Endothelial cell of umbilical vein (primary cell): ENCODE measurements at regions not wholly inside any gene's neighbourhood (a gene's known extent, or its start where the extent isn't known, plus 50 kb on each side); places are given as distances from the start of the nearest gene placed in this dataset.
A peak's percentile ranks its signal among the peaks of the same experiment; 100 is the strongest.

Experiments
- BruUV-seq: library from RNA; stranded (reverse); fragments of 400-500 nt; replicated peaks from 2 replicates; lab custom pipeline; 2021; lab: Mats Ljungman, UMichigan
- CTCF ChIA-PET: fragments of 300-600, 350-600 bp; sonication (Branson Sonifier 250); formaldehyde crosslinking; loops from one replicate; lab custom pipeline; 2021; ENCODE audit warnings: antibody characterized with exemption, inconsistent platforms; lab: Charles Lee
- POLR2A ChIA-PET: fragments of 300-600, 350-600 bp; sonication (Branson Sonifier 250); formaldehyde crosslinking; loops from one replicate; lab custom pipeline; 2021; ENCODE audit warnings: antibody characterized with exemption, inconsistent platforms; lab: Charles Lee
- DNase-seq: peaks from one replicate; pipeline ENCODE4 v3.0.0-alpha.2; 2011; ENCODE audit warnings: low read depth, low spot score
- FAIRE-seq: peaks from 2 replicates; lab custom pipeline; 2011; peaks lifted over from hg19 to GRCh38; lab: Jason Lieb, UNC
- H2AFZ ChIP-seq: 2 replicates; pipeline ENCODE4 v1.6.0; 2012; ENCODE audit warnings: low read depth, low read length, control low read depth, inconsistent platforms
- H3K27ac ChIP-seq: 2 replicates; pipeline ENCODE4 v1.5.1; 2011; ENCODE audit warnings: low read depth, mild to moderate bottlenecking, control low read depth, low read length, moderate library complexity; ENCODE audit not compliant: insufficient read depth
- H3K27me3 ChIP-seq, 2 experiments: 2 replicates each; pipeline versions ENCODE4 v1.6.0 to v1.6.1; 2011; ENCODE audit warnings: low read length in 2 of 2, mixed read lengths in 1 of 2; ENCODE audit not compliant: control insufficient read depth in 2 of 2, insufficient read depth in 2 of 2
- H3K36me3 ChIP-seq, 2 experiments: 2 replicates in 1 of 2; 3 replicates in 1 of 2; pipeline ENCODE4 v1.5.1; 2011; ENCODE audit warnings: low read length in 2 of 2, mild to moderate bottlenecking in 1 of 2, moderate library complexity in 1 of 2; ENCODE audit not compliant: control insufficient read depth in 2 of 2, insufficient read depth in 2 of 2; ENCODE audit errors: extremely low read depth in 1 of 2
- H3K4me1 ChIP-seq: 3 replicates; pipeline ENCODE4 v1.5.1; 2011; ENCODE audit warnings: mild to moderate bottlenecking, low read length; ENCODE audit not compliant: control insufficient read depth, insufficient read depth; ENCODE audit errors: extremely low read depth
- H3K4me2 ChIP-seq: 2 replicates; pipeline ENCODE4 v1.6.1; 2011; ENCODE audit warnings: low read length, control low read depth, mixed read lengths; ENCODE audit not compliant: insufficient read depth
- H3K4me3 ChIP-seq, 3 experiments: fragments of 200-600 bp in 1 of 3; sonication (generic), shearing (Covaris generic) in 1 of 3; replicated peaks in 1 of 3; 2 replicates each; pipeline ENCODE4 v1.5.1; 2011 to 2016; ENCODE audit warnings: control low read depth in 3 of 3, low read length in 3 of 3, mild to moderate bottlenecking in 2 of 3, inconsistent platforms in 1 of 3, low read depth in 1 of 3, moderate library complexity in 1 of 3; ENCODE audit not compliant: insufficient read depth in 1 of 3
- H3K79me2 ChIP-seq: 2 replicates; pipeline ENCODE4 v1.6.0; 2012; ENCODE audit warnings: low read length, inconsistent platforms; ENCODE audit not compliant: control insufficient read depth, insufficient read depth
- H3K9ac ChIP-seq: replicated peaks from 2 replicates; pipeline ENCODE3; 2011; ENCODE audit warnings: low read length, control low read depth; ENCODE audit not compliant: insufficient read depth; ENCODE audit errors: extremely low read depth
- H3K9me1 ChIP-seq: replicated peaks from 3 replicates; pipeline ENCODE4 v1.6.0; 2011; ENCODE audit warnings: mild to moderate bottlenecking, low read length; ENCODE audit not compliant: control insufficient read depth, insufficient read depth; ENCODE audit errors: extremely low read depth
- H3K9me3 ChIP-seq: replicated peaks from 2 replicates; pipeline ENCODE4 v1.5.1; 2012; ENCODE audit warnings: low read length, inconsistent platforms; ENCODE audit not compliant: control insufficient read depth, insufficient read depth
- H4K20me1 ChIP-seq: replicated peaks from 2 replicates; pipeline ENCODE3; 2011; ENCODE audit warnings: mild to moderate bottlenecking, low read length; ENCODE audit not compliant: control insufficient read depth, insufficient read depth; ENCODE audit errors: extremely low read depth
- CTCF ChIP-seq, 2 donors: IDR thresholded peaks; 1 replicate in 1 of 2; 2 replicates in 1 of 2; pipeline ENCODE4 v1.5.1; 2011; ENCODE audit warnings: low read length in 2 of 2, mild to moderate bottlenecking in 2 of 2, moderate library complexity in 2 of 2, control low read depth in 1 of 2, inconsistent platforms in 1 of 2, low read depth in 1 of 2; ENCODE audit not compliant: insufficient read depth in 1 of 2; ENCODE audit errors: extremely low read depth in 1 of 2
- EZH2 ChIP-seq: IDR thresholded peaks from 2 replicates; pipeline ENCODE4 v1.6.1; 2012; ENCODE audit warnings: borderline replicate concordance, low read depth, mild to moderate bottlenecking, moderate library complexity, low read length, inconsistent platforms; ENCODE audit not compliant: severe bottlenecking
- FOS ChIP-seq: IDR thresholded peaks from 2 replicates; pipeline ENCODE4 v1.6.1; 2011; ENCODE audit warnings: mild to moderate bottlenecking, low read length, moderate library complexity, borderline replicate concordance; ENCODE audit not compliant: insufficient read depth
- GATA2 ChIP-seq: IDR thresholded peaks from 2 replicates; pipeline ENCODE4 v1.7.0; 2011; ENCODE audit warnings: low read depth, mild to moderate bottlenecking, moderate library complexity, mixed read lengths, low read length; ENCODE audit not compliant: insufficient read length, insufficient read depth
- JUN ChIP-seq: IDR thresholded peaks from 2 replicates; pipeline ENCODE4 v1.6.1; 2011; ENCODE audit warnings: borderline replicate concordance, low read depth; ENCODE audit not compliant: insufficient read length, insufficient read depth
- MAX ChIP-seq: IDR thresholded peaks from 2 replicates; pipeline ENCODE4 v1.6.1; 2011; ENCODE audit not compliant: insufficient read depth, insufficient read length
- MYC ChIP-seq: IDR thresholded peaks from one replicate; pipeline ENCODE4 v1.6.1; 2011; ENCODE audit warnings: mild to moderate bottlenecking, low read depth, low read length
- POLR2A ChIP-seq: IDR thresholded peaks from 2 replicates; pipeline ENCODE4 v1.6.1; 2012; ENCODE audit warnings: low read depth, mild to moderate bottlenecking, control low read depth, low read length
- POLR2AphosphoS5 ChIP-seq: IDR thresholded peaks from 2 replicates; pipeline ENCODE4 v1.6.1; 2012; ENCODE audit warnings: low read depth, mild to moderate bottlenecking, control low read depth, low read length, moderate library complexity; ENCODE audit not compliant: insufficient read depth
- dilution Hi-C: fragments of 300-500 bp; cut with MboI; formaldehyde crosslinking; loops from one replicate; pipeline ENCODE4 v1.15.0; 2019; ENCODE audit warnings: low sequenced_read_pairs; ENCODE audit not compliant: extremely low pct_ligation_motif_present
- intact Hi-C: fragments of 100-400 bp; cut with micrococcal nuclease; formaldehyde crosslinking; loops from one replicate; pipeline ENCODE4 v1.10.0; 2022

- BruUV-seq = no TSS peak
- Histone ChIP-seq H3K27me3 (no peaks in the 10 kb centered on the region), H3K27ac (no peak overlapping the region), H3K9me1 (no peaks in the 10 kb centered on the region), H3K4me2 (no peak overlapping the region), H3K4me1 (no peaks in the 10 kb centered on the region), H3K4me3 (no peak overlapping the region), H3K9ac (no peak overlapping the region), H3K9me3 (no peaks in the 10 kb centered on the region), H3K36me3 (no peaks in the 10 kb centered on the region), H4K20me1 (no peaks in the 10 kb centered on the region), H2AFZ (no peak overlapping the region), H3K79me2 (no peaks in the 10 kb centered on the region)
- TF ChIP-seq POLR2A (no peak), FOS (peak; percentile 62), EZH2 (no peak)
- no peak for DNase-seq
- FAIRE-seq = no peak
- intact Hi-C loops = no loop called here
- CTCF ChIA-PET = no interaction called here
- POLR2A ChIA-PET = no interaction called here
- dilution Hi-C loops = no loop called here
These were observed 54.0 kb upstream of the RASSF8 start for GRCh38 chr12:25904442-25904841.

- no peak for FAIRE-seq
- no peaks in the 10 kb centered on the region for H3K4me1 ChIP-seq
- H3K79me2 ChIP-seq = no peaks in the 10 kb centered on the region
- ChIA-PET POLR2A (no interaction called here), CTCF (interaction anchor here (1.3 kb wide), 1 partner anchor 74 kb away, joined by 3 read pairs; no protein-coding TSS in a partner anchor)
- H3K4me2 ChIP-seq = no peak overlapping the region
- H3K9me1 ChIP-seq = no peaks in the 10 kb centered on the region
- dilution Hi-C loops = no loop called here
- no peak for DNase-seq
- H3K27me3 ChIP-seq = no peaks in the 10 kb centered on the region
- intact Hi-C loops = no loop called here
- no peak overlapping the region for H3K27ac ChIP-seq
- no peak for TF ChIP-seq POLR2AphosphoS5
- no peak for TF ChIP-seq MYC
- no peak for TF ChIP-seq JUN
- TF ChIP-seq GATA2 = no peak
- no peak for TF ChIP-seq POLR2A
- TF ChIP-seq CTCF (IDR thresholded peaks at IDR 0.05; ENCODE audit: extremely low read depth in 1 of 2, insufficient read depth in 1 of 2, low read depth in 1 of 2, low read length in 2 of 2) = no peak
- no peak for TF ChIP-seq MAX
- TF ChIP-seq FOS = no peak
- no peak for TF ChIP-seq EZH2
- H3K4me3 ChIP-seq = no peak overlapping the region
- BruUV-seq = no TSS peak
- H4K20me1 ChIP-seq = no peaks in the 10 kb centered on the region
- no peaks in the 10 kb centered on the region for H3K36me3 ChIP-seq
- no peaks in the 10 kb centered on the region for H3K9me3 ChIP-seq
- no peak overlapping the region for H3K9ac ChIP-seq
- H2AFZ ChIP-seq = no peak overlapping the region
These were observed 51.7 kb upstream of the RASSF8 start for GRCh38 chr12:25906651-25907340.
